ENCODE measurements at regions not wholly inside any gene's neighbourhood (a gene's known extent, or its start where the extent isn't known, plus 50 kb on each side); places are given as distances from the start of the nearest gene placed in this dataset.

- DNase-seq (ENCODE audit: low read depth), result no peak
- Histone ChIP-seq H3K27me3 (ENCODE audit: control insufficient read depth, insufficient read depth, low read length) (no peaks in the 10 kb centered on the region), H3K36me3 (ENCODE audit: control insufficient read depth, insufficient read depth, low read length) (no peaks in the 10 kb centered on the region), H3K4me3 (ENCODE audit: low read depth, low read length) (no peak overlapping the region)
- TF ChIP-seq, protein P1, sequence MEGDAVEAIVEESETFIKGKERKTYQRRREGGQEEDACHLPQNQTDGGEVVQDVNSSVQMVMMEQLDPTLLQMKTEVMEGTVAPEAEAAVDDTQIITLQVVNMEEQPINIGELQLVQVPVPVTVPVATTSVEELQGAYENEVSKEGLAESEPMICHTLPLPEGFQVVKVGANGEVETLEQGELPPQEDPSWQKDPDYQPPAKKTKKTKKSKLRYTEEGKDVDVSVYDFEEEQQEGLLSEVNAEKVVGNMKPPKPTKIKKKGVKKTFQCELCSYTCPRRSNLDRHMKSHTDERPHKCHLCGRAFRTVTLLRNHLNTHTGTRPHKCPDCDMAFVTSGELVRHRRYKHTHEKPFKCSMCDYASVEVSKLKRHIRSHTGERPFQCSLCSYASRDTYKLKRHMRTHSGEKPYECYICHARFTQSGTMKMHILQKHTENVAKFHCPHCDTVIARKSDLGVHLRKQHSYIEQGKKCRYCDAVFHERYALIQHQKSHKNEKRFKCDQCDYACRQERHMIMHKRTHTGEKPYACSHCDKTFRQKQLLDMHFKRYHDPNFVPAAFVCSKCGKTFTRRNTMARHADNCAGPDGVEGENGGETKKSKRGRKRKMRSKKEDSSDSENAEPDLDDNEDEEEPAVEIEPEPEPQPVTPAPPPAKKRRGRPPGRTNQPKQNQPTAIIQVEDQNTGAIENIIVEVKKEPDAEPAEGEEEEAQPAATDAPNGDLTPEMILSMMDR (IDR thresholded peaks at IDR 0.05; ENCODE audit: insufficient read depth, low read length, poor library complexity, severe bottlenecking), result no peak
These were observed 1752.6 kb upstream of the C9orf72 start for GRCh38 chr9:29325894-29326293.

- TF ChIP-seq, protein P1 (IDR thresholded peaks at IDR 0.05; ENCODE audit: insufficient read depth, low read length, poor library complexity, severe bottlenecking), result no peak
- DNase-seq (ENCODE audit: low read depth), result peak; percentile 18
- Histone ChIP-seq H3K4me3 (ENCODE audit: low read depth, low read length) (no peak overlapping the region), H3K27me3 (ENCODE audit: control insufficient read depth, insufficient read depth, low read length) (no peaks in the 10 kb centered on the region), H3K36me3 (ENCODE audit: control insufficient read depth, insufficient read depth, low read length) (no peaks in the 10 kb centered on the region)
These were observed 1759.5 kb upstream of the C9orf72 start for GRCh38 chr9:29332789-29333188.

- Histone ChIP-seq H3K36me3 (ENCODE audit: control insufficient read depth, insufficient read depth, low read length) (no peaks in the 10 kb centered on the region), H3K4me3 (ENCODE audit: low read depth, low read length) (no peak overlapping the region), H3K27me3 (ENCODE audit: control insufficient read depth, insufficient read depth, low read length) (no peaks in the 10 kb centered on the region)
- DNase-seq (ENCODE audit: low read depth), result no peak
- TF ChIP-seq, protein P1 (IDR thresholded peaks at IDR 0.05; ENCODE audit: insufficient read depth, low read length, poor library complexity, severe bottlenecking), result no peak
These were observed 1763.0 kb upstream of the C9orf72 start for GRCh38 chr9:29336281-29336680.

DNA sequence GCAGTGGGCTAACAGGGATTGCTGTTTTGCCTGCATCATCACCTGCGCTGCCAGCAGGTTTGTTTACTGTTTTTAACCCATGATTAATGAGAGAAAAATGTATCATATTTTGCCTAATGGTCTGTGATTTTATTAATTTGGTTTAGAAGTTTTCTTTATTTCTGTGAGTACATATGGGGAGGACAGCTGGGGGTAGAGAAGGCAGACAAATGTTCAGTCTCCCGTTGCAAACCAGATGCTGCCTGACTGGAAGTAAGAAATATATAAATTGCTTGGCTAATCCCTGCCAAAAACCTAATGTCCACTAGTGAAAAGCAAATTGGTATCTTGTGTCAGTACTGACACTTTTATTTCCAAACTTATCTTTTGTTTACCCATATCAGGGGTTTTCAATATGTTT lies 1766.1 kb upstream of the C9orf72 start:
- H3K4me3 ChIP-seq (ENCODE audit: low read depth, low read length), result no peak overlapping the region
- H3K36me3 ChIP-seq (ENCODE audit: control insufficient read depth, insufficient read depth, low read length), result no peaks in the 10 kb centered on the region
- TF ChIP-seq, protein P1 (IDR thresholded peaks at IDR 0.05; ENCODE audit: insufficient read depth, low read length, poor library complexity, severe bottlenecking), result no peak
- no peaks in the 10 kb centered on the region for H3K27me3 ChIP-seq (ENCODE audit: control insufficient read depth, insufficient read depth, low read length)
- DNase-seq (ENCODE audit: low read depth), result no peak

DNA sequence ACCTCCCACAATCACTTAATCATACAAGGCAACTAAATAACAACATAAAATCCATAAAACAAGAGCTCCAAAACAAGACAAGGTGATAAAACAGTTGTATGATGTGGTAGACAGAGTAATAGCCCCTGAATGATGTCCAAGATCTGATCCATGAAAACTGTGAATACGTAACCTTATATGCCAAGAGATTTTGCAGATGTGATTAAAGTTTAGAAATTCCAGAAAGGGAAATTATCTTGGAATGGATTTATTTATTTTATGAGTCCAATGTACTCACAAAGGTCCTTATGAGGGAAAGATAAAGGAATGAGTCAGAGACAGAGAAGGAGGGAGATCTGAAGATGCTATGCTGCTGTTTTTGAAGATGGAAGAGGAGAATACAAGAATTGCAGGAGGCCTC lies 1775.7 kb upstream of the C9orf72 start:
- no peaks in the 10 kb centered on the region for H3K36me3 ChIP-seq (ENCODE audit: control insufficient read depth, insufficient read depth, low read length)
- no peak overlapping the region for H3K4me3 ChIP-seq (ENCODE audit: low read depth, low read length)
- no peak for DNase-seq (ENCODE audit: low read depth)
- no peaks in the 10 kb centered on the region for H3K27me3 ChIP-seq (ENCODE audit: control insufficient read depth, insufficient read depth, low read length)
- TF ChIP-seq, protein P1 (IDR thresholded peaks at IDR 0.05; ENCODE audit: insufficient read depth, low read length, poor library complexity, severe bottlenecking), result no peak

DNA sequence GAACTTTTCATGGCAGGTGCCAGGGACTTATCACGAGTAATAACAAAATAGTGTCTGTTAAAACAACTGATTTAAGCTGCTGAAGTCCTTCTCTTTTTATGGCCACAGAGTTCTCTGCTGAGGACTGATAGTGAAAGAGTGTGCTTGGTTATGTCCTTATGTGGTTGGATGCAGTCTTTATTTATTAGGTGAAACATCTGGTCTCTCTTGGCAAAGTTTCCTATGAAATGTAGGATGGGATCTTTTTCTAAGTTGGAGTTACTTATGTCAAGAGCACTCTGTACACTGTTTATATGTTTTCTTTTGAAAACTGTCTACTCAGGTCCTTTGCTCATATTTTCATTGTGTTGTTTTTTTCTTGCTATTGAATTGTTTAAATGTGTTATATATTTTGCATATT lies 1816.1 kb upstream of the C9orf72 start:
- H3K27me3 ChIP-seq (ENCODE audit: control insufficient read depth, insufficient read depth, low read length), result no peaks in the 10 kb centered on the region
- no peak for DNase-seq (ENCODE audit: low read depth)
- TF ChIP-seq, protein P1 (IDR thresholded peaks at IDR 0.05; ENCODE audit: insufficient read depth, low read length, poor library complexity, severe bottlenecking), result no peak
- no peak overlapping the region for H3K4me3 ChIP-seq (ENCODE audit: low read depth, low read length)
- H3K36me3 ChIP-seq (ENCODE audit: control insufficient read depth, insufficient read depth, low read length), result no peaks in the 10 kb centered on the region

Measured in kidney epithelial cell (primary cell).